HUDEP-2 (cell line): ENCODE measurements at regions not wholly inside any gene's neighbourhood (a gene's known extent, or its start where the extent isn't known, plus 50 kb on each side); places are given as distances from the start of the nearest gene placed in this dataset.
A peak's percentile ranks its signal among the peaks of the same experiment; 100 is the strongest.
"Not testable (repeated sequence)": the region's sequence is repeated elsewhere in the genome, so short reads cannot be mapped to it uniquely, and the experiment has no call there.

Experiments
- DNase-seq, 76 experiments: peaks; one replicate each; lab custom pipeline; 2025; ENCODE audit not compliant: unreplicated experiment in 76 of 76; lab: John Stamatoyannopoulos, UW

DNA sequence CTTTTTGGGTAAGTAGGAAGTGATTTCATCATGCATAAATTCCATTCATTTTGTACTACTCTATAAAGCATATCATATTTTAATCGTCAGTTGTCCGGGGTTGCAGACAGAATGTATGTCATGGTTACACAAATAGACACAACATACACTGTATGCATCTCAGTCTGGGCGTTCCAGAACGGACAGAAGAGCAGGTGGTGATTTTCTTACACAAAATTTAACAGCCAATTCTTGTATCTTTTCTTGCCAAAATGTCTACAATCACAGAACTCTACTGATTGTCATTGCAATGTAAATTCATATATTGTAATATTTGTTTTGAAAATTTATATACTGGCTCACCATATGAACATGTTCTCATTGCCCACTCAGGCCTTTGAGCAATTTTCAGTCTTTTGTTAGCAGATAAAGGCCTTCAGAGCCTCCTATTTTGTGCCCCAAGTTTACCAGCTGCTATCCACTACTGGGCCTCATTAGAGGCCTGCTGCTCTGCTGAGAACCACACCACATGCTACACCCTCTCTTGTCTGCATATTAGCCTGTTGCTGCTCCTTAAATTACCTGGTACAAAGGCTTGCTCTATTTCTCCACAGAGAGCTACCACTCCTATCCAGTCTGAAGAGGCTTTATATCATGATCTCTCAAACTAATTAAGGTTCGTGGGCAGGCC, 61.5 kb downstream of the PRDM13 start:
- no peak for DNase-seq

DNA sequence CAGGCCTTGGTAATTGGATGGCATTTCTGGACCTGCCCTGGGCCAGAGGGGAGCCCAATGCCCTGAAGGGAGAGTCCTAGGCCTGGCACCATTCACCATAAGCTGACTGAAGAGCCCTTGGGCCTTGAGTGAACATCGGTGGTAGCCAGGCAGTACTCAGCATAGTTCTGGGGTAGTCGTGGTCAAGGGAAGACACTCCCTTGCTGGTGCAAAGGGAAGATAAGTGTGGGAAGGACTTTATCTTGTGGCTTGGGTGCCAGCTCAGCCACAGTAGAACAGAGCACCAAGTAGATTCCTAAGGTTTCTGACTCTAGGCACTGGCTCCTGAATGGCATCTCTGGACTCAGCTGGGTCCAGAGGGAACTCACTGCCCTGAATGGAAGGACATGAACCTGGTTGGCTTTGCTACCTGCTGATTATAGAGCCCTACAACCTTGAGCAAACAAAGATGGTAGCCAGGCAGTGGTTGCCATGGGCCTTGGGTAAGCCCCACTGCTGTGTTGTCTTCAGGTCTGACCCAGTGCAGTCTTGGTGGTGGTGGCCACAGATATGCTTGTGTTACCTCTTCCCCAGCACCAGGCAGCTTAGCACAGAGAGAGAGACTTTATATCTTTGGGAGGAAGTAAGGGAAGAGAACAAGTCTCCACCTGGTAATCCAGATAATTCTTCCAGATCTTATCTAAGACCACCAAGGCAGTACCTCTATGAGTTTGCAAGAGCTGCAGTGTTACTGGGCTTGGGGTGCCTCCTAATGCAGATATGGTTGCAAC, 83.5 kb downstream of the PRDM13 start:
- DNase-seq, result peak in 60 of 76 experiments; percentile 7 to 75 (median 38)

DNA sequence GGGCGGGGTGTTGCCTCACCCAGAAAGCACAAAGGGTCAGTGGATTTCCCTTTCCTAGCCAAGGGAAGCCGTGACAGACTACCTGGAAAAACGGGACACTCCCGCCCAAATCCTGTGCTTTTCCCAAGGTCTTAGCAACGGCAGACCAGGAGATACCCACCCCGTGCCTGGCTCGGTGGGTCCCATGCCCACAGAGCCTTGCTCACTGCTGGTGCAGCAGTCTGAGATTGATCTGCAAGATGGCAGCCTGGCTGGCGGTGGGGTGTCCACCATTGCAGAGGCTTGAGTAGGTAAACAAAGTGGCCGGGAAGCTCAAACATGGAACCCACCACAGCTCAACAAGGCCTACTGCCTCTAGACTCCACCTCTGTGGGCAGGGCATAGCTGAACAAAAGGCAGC, 95.7 kb downstream of the PRDM13 start:
- not testable (repeated sequence) for DNase-seq

DNA sequence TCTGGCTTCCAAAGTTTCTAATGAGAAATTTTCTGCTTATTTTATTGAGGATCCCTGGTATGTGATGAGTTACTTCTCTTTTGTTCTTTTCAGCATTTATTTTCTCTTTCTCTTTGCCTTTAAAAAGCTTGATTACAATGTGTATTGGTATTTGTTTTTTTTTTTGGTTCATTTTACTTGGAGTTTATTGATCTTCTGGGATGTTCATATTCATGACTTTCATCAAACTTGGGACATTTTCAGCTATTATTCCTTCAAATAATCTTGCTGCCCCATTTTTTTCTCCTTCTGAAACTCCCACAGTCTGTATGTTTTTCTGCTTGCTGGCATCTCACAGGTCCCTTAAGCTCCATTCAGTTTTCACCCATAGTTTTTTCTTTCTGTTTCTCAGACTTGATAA, 102.4 kb downstream of the PRDM13 start:
- no peak for DNase-seq

DNA sequence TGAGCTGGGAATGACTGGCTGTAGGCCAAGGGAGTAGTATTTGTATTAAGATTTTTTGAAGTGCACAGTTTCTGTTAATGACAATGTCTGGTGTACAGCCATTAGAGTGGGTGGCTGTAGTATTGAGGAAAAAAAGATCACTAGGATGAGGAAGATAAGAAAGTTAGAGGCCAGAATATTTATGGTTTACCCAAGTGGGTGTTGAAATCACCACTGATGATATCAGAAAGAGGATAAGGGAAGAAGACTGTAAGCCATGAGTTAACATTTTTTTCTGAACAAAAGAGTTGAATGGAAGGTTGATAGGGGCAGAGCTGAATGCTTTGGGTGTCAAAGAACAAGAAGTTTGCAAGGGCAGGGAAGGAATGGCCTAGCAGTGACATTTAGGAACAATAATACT, 104.7 kb downstream of the PRDM13 start:
- DNase-seq, result no peak

DNA sequence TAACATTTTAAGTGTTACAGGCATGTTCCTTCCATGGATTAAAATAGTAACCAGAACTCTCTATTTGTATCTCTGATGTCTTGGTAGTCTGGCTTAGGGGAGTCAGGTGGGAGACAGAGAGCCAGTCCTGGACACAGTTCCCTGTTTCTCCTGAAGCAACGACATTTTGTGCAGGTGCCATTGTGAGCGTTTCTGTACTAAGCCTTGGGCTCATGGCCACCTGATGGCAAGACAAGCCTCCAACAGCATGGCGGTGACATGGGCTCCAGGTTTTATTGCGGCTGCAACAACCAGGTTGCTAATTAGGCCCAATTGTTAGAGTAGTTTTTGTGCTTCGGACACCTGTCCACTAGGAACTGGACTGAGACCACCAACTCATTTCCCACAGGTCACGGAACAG, 105.3 kb downstream of the PRDM13 start:
- DNase-seq, result no peak

DNA sequence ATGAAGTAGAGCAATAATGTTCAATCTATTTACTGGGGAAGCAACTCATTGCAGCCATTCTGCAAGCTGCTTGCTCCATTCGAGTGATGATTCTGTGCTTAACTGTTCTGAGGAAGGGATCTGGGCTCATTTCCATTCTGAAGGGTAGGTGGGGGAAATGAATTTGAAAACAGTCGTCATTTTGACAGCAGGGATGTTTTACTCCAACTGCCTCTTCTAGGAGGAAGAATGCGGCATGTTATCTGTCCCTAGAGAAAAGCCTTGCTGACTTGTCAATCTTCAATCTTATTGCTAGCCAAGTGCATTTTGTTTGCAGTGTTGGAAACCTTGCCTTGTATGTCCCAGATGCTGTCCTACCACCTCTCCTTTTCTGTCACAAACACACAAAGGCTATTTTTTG, 105.9 kb downstream of the PRDM13 start:
- no peak for DNase-seq

DNA sequence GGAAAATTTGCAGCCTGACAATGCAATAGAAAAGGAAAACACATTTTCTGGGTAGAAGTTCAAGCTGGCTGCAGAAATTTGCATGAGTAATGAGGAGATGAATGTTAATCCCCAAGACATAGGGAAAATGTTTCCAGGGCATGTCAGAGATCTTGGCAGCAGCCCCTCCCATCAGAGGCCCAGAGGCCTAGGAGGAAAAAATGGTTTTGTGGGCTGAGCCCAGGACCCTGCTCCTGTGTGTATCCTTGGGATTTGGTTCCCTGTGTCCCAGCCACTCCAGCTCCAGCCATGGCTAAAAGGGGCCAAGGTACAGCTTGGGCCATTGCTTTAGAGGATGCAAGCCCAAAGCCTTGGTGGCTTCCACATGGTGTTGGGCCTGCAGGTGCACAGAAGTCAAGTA, 115.4 kb downstream of the PRDM13 start:
- DNase-seq, result not testable (repeated sequence)

DNA sequence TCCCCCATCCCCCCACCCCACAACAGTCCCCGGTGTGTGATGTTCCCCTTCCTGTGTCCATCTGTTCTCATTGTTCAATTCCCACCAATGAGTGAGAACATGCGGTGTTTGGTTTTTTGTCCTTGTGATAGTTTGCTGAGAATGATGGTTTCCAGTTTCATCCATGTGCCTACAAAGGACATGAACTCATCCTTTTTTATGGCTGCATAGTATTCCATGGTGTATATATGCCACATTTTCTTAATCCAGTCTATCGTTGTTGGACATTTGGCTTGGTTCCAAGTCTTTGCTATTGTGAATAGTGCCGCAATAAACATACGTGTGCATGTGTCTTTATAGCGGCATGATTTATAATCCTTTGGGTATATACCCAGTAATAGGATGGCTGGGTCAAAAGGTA, 123.6 kb downstream of the PRDM13 start:
- not testable (repeated sequence) for DNase-seq

DNA sequence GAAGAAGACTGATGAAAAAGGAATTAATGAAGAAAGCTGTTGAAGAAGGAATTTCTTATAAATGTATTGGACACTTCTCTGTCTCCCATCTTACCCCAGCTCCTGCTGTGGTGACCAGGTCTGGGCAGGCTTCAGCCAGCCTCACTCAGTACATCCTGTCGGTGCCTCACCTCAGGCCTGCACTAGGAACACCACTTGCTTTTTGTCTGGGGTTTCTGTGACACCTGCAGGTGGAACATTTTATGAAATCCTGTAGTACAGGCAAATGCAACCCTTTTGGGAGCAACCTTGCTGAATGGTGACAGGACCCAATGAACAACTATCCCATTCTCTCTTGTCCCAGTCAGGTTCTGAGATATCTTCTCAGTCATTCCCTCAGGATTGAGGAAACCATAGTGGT, 129.7 kb downstream of the PRDM13 start:
- peak in 2 of 76 experiments; percentile 15 to 23 for DNase-seq

DNA sequence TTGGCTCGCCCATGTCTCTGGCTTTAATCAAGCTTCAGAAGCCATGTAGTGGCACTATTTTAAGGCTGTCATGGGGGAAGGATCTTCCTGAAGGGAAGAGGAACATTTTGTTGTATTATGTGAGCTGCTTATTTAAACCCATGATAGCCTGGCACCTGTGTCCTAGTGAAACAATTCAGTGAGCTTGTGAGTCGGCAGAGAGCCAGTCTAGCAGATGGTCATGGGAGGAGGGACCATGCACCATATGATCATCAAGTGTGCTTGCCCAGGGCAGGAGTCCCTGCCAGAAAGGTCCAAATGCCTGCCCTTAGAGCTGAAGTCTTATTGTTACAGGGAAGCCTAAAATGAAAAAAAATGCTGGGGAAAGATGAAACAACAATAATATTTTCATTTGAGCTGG, 132.9 kb downstream of the PRDM13 start:
- DNase-seq, result no peak

DNA sequence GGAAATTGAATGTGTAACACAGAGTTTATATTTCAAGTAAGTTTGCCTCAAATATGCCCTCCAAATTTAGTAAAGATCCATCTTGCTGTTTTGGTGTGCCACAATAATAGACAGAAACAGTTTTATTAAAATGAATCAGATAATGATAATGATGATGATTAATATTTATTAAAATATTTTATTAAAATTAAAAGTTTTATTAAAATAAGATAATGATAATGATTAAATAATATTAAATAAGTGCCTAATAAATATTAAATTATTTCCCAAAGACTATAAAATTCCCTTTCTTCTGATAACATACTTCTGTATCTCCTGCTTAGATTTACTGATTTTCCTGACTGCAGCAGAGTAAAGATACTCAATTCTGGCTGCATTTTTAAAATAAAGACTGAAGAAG, 134.5 kb downstream of the PRDM13 start:
- DNase-seq, result no peak

DNA sequence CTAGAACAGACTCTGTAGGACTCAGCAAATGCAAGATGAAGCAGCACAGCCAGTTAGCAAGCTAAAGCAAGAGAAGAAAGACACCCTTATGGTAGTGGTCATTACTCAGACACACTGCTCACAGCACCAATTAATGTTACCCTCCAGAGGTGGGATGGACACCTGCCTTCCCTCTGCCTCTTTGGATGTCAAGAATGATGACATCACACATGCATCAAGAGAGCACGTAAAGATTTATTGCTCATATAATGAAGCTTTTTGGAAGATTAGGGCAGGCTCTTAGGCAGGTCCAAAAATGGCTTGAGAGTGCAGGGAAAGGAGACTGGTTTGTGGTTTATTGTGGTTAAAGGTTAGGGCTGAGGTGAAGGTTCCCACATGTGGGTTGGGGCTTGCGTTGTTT, 137.0 kb downstream of the PRDM13 start:
- no peak for DNase-seq

DNA sequence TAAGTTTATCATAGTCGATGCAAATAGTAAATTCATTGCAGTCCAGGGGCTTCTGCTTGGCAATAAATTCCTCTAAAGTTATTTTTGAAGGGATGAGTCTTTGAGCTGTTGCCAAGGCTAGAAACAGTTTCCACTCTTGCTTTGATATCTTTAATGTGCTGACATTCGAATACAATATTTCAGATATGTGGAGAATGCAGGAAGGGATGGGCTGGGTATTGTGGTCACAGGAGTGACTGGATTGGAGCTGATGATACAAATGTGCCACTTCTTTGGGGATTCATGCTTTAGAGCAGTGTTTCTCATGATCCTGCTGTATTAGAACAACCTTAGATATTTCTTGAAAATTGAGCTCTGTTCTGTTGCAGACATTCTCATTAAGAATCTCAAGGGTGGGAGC, 139.0 kb downstream of the PRDM13 start:
- DNase-seq, result no peak

DNA sequence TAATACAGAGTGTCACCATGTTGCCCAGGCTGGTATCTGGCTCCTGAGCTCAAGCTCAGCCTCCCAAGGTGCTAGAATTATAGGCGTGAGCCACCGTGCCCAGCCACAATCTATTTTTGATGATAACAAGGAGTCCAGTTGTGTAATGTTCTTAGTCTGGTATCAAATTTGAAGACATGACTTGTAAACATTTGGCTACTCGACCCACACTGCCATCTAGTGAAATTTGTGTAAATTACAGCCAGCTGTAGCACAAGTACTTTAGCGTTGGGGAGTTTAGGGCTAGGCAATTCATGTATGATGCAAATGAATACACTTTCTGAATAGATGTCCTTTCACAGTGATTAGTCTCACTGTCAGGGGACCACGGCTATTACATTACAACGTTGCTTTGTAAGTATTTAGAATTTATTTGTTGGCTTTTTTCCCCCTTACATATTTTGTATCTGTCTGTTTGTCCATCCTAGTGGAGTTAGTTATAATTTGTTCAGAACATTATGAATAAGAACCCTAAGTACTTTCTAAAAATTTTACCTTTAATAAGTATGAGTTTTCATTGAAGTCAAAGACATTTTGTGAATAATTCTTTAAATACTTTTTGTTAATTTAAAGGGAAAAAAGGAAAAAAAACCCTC, 139.7 kb downstream of the PRDM13 start:
- peak in 62 of 76 experiments; percentile 2 to 78 (median 42) for DNase-seq

DNA sequence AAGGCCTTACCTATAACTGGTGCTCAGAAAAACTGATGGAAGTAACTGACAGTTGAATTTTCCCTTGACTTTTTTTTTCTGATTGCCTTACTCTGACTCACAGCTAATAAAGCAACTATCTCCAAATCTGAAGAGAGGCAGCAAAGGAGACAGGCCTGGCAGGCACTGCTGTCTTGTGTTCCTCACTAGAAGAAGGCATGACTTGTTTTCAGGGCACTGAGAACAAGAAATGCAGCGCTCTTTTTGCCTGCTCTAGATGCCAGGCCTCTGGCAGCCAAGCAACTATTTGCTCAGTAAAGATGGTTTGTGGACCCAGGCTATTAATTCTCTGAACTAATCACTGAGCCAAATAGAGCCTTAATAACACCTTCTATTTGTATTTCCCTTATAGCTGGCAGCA, 155.1 kb downstream of the PRDM13 start:
- DNase-seq, result no peak

DNA sequence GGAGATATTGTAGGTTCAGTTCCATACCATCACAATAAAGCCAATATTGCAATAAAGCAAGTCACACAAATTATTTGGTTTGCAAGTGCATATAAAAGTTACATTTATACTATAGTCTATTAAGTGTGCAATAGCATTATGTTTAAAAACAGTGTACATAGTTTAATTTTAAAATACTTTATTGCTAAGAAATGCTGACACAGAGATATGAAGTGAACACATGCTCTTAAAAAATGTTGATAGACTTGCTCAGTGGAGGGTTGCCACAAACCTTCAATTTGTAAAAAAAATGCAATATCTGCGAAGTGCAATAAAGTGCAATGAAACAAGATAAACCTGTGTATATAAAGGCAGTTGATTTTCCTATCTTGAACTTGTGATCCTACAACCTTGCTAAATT, 161.5 kb downstream of the PRDM13 start:
- DNase-seq, result no peak

DNA sequence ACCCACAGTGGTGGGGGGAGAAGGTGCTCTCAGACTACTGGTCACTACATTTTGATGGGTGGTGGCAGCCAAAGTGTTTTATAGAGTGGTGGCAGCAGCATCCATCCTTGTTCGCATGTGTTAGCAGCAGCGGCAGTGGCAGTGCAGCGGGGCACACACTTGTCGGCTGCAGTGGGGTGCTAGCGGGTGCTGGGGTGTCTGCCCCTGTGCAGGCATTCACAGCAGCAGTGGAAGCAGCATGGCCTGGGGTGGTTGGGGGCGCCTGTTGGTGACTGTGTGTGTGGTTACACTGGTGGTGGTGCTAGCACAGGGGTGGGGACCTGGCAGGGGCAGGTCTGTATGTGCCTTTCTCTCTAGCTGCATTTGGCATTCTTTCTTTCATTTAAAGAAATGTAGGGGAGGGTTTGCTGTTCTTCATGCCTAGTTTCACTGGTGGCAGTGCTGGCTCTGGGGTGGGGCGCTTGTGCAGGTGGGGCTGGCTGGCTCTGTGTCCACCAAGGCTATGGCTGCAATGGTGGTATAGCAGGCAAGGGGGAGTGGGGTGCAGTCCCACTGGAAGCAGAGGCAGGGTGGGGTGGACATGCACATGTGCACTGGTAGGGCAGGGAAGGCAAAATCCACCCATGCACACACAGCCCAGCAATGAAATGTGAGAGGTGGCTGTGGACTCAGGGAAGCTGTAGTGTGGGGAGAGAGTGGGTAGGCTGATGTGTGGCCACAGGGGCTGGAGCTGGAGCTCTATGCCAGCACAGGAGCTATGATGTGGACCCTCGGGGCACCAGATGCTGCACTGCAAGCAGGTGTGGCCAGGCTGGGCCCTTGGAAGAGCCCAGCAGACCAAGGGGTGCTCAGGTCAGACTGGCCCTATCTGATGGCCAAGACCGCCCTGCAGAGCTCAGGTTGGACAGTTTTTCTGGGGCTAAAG, 173.3 kb downstream of the PRDM13 start:
- no peak for DNase-seq

DNA sequence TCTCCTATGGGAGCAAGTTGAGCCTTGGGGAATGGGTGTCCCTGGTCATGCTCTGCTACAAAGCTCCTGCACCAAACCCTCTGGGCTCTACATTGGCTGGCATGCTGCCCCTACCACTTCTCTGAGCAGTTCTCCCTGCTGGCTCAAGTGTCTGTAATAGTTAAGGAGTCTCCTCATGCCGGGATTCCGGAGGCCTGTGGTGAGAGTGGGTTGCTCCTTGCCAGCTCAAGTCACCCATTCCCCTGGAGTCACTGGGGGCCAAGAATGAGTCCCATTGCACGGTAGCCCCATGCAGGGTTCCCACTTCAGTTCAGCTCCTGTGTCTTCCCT, 173.9 kb downstream of the PRDM13 start:
- no peak for DNase-seq

DNA sequence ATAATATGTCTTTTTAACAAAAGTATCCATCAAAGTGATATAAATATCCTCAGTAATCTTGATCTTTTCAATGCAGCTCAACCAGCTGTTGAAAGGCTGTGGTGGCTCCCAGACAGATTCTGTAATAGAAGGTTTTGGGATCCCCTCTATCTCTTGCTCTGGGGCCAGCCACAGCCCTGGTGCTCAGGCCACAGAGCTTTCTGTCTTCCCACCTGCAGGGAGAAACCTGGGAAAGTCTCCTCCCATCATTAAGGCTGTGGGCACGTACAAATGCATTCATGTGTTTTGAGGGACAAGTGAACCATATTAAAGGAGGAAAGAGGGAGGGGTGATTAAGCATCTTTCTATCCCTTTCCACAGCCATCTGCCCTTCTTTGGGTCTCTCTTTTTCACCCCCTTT, 183.1 kb downstream of the PRDM13 start:
- DNase-seq, result no peak

DNA sequence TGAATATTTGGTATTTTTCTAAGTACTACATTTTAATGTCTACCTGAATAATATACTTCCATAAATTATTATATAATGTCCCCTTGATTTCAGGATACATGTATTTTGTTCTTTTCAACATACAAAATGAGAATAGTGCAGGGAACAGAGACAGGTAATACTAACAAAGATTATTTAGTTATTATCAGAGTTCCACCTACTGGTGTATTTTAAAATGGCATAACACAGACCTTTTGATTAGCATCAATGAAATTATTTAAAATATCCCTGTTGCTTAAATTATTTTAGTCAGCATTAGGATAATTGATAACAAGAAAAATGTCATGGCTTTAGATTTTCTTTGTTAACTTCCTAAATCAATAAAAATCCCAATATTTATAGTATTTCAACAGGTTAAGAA, 184.0 kb downstream of the PRDM13 start:
- peak in 1 of 76 experiments; percentile 16 for DNase-seq
